ENCODE measurements at regions not wholly inside any gene's neighbourhood (a gene's known extent, or its start where the extent isn't known, plus 50 kb on each side); places are given as distances from the start of the nearest gene placed in this dataset.

DNA sequence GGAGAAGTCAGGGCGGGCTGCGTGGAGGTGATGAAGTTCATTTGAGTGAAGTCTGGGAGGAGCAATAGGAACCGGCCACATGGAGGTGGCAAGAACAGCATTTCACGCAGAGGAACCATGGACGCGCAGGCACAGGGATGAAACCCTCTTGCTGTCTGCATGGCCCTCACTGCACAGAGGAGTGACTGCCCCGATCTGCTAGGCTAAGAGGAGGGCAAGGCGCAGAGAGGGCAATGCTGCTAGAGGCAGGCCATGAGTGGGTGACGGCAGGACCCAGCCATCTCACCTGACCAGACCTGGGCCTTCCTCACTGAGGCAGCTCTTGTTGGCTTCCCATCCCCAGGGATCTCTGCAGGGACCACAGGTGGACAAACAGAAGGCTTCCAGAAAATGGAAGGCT, 90.3 kb downstream of the BARX1 start (continued):
- TF ChIP-seq, protein P1, sequence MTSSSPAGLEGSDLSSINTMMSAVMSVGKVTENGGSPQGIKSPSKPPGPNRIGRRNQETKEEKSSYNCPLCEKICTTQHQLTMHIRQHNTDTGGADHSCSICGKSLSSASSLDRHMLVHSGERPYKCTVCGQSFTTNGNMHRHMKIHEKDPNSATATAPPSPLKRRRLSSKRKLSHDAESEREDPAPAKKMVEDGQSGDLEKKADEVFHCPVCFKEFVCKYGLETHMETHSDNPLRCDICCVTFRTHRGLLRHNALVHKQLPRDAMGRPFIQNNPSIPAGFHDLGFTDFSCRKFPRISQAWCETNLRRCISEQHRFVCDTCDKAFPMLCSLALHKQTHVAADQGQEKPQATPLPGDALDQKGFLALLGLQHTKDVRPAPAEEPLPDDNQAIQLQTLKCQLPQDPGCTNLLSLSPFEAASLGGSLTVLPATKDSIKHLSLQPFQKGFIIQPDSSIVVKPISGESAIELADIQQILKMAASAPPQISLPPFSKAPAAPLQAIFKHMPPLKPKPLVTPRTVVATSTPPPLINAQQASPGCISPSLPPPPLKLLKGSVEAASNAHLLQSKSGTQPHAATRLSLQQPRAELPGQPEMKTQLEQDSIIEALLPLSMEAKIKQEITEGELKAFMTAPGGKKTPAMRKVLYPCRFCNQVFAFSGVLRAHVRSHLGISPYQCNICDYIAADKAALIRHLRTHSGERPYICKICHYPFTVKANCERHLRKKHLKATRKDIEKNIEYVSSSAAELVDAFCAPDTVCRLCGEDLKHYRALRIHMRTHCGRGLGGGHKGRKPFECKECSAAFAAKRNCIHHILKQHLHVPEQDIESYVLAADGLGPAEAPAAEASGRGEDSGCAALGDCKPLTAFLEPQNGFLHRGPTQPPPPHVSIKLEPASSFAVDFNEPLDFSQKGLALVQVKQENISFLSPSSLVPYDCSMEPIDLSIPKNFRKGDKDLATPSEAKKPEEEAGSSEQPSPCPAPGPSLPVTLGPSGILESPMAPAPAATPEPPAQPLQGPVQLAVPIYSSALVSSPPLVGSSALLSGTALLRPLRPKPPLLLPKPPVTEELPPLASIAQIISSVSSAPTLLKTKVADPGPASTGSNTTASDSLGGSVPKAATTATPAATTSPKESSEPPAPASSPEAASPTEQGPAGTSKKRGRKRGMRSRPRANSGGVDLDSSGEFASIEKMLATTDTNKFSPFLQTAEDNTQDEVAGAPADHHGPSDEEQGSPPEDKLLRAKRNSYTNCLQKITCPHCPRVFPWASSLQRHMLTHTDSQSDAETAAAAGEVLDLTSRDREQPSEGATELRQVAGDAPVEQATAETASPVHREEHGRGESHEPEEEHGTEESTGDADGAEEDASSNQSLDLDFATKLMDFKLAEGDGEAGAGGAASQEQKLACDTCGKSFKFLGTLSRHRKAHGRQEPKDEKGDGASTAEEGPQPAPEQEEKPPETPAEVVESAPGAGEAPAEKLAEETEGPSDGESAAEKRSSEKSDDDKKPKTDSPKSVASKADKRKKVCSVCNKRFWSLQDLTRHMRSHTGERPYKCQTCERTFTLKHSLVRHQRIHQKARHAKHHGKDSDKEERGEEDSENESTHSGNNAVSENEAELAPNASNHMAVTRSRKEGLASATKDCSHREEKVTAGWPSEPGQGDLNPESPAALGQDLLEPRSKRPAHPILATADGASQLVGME (CRISPR knock-in tag; IDR thresholded peaks at IDR 0.05): no peak
- no peak for TF ChIP-seq SIRT6 (IDR thresholded peaks at IDR 0.05; ENCODE audit: low read depth, low read length)

- CTCF ChIA-PET (ENCODE audit: low intra/inter-chr PET ratio): no interaction called here
- Histone ChIP-seq H3K79me2 (ENCODE audit: control insufficient read depth, insufficient read depth, low read length) (no peaks in the 10 kb centered on the region), H3K4me2 (ENCODE audit: insufficient read depth, low read length) (no peak overlapping the region), H3K9ac (ENCODE audit: insufficient read depth in 1 of 2, low read depth in 2 of 2, low read length in 2 of 2) (no peak overlapping the region), H3K4me1 (replicated peaks in 1 of 2; ENCODE audit: control insufficient read depth in 2 of 2, insufficient read depth in 2 of 2, low read length in 2 of 2) (peaks cover 0 to 7% of the 10 kb centered on the region in 2 experiments; a peak in 2 of 5 replicates), H2AFZ (ENCODE audit: low read depth, low read length) (no peak overlapping the region), H3K27ac (ENCODE audit: extremely low read depth, low read depth, low read length) (no peak overlapping the region), H4K20me1 (replicated peaks; ENCODE audit: control insufficient read depth, insufficient read depth, low read length) (no peaks in the 10 kb centered on the region), H3K36me3 (ENCODE audit: control insufficient read depth, insufficient read depth, low read length) (no peaks in the 10 kb centered on the region), H3K4me3 (no peak overlapping the region), H3K27me3 (ENCODE audit: control insufficient read depth in 2 of 2, insufficient read depth in 2 of 2, low read length in 2 of 2) (peaks cover 7 to 56% of the 10 kb centered on the region in 2 experiments), H3K9me3 (replicated peaks; ENCODE audit: control insufficient read depth, insufficient read depth, low read depth, low read length) (no peaks in the 10 kb centered on the region), H3K9me1 (ENCODE audit: control insufficient read depth, insufficient read depth, low read length) (peaks cover 3% of the 10 kb centered on the region)
- no TSS peak for BruUV-seq (replicated peaks)
- 1% methylated on average over 12 of the region's 12 CpGs for WGBS (ENCODE audit: insufficient coverage, low coverage, missing lambda C conversion rate)
- intact Hi-C loops (cut with micrococcal nuclease): no loop called here
- FAIRE-seq (no peak), DNase-seq (ENCODE audit: extremely low read depth in 1 of 4, low spot score in 3 of 4) (no peak), ATAC-seq (no peak)
- POLR2A ChIA-PET: interaction anchor here (0.5 kb wide), 1 partner anchor 116 kb away, joined by 3 read pairs; no protein-coding TSS in a partner anchor
- in situ Hi-C loops (cut with MboI): no loop called here
- TF ChIP-seq PTBP1 (IDR thresholded peaks at IDR 0.05; ENCODE audit: low read depth, low read length) (no peak), RBM34 (IDR thresholded peaks at IDR 0.05; ENCODE audit: borderline replicate concordance, insufficient read depth, low read length) (no peak), MTA3 (IDR thresholded peaks at IDR 0.05; ENCODE audit: borderline replicate concordance) (no peak), KHSRP (IDR thresholded peaks at IDR 0.05) (no peak), ZFP30 (CRISPR knock-in tag; IDR thresholded peaks at IDR 0.05; ENCODE audit: borderline replicate concordance) (no peak), SMARCA5 (IDR thresholded peaks at IDR 0.05) (no peak), RBM14 (IDR thresholded peaks at IDR 0.05; ENCODE audit: borderline replicate concordance, insufficient read depth, low read depth, low read length) (no peak), MEF2A (IDR thresholded peaks at IDR 0.05; ENCODE audit: control insufficient read depth, low read depth, low read length) (no peak), ZNF324 (CRISPR knock-in tag; IDR thresholded peaks at IDR 0.05) (no peak), NEUROD1 (IDR thresholded peaks at IDR 0.05; ENCODE audit: borderline replicate concordance, low read depth, low read length, partially characterized antibody) (no peak), ZNF507 (tag; conservative IDR thresholded peaks at IDR 0.05) (no peak)
- TF ChIP-seq, protein P2, sequence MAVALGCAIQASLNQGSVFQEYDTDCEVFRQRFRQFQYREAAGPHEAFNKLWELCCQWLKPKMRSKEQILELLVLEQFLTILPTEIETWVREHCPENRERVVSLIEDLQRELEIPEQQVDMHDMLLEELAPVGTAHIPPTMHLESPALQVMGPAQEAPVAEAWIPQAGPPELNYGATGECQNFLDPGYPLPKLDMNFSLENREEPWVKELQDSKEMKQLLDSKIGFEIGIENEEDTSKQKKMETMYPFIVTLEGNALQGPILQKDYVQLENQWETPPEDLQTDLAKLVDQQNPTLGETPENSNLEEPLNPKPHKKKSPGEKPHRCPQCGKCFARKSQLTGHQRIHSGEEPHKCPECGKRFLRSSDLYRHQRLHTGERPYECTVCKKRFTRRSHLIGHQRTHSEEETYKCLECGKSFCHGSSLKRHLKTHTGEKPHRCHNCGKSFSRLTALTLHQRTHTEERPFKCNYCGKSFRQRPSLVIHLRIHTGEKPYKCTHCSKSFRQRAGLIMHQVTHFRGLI (CRISPR knock-in tag; IDR thresholded peaks at IDR 0.05): no peak
- TF ChIP-seq, protein P3, sequence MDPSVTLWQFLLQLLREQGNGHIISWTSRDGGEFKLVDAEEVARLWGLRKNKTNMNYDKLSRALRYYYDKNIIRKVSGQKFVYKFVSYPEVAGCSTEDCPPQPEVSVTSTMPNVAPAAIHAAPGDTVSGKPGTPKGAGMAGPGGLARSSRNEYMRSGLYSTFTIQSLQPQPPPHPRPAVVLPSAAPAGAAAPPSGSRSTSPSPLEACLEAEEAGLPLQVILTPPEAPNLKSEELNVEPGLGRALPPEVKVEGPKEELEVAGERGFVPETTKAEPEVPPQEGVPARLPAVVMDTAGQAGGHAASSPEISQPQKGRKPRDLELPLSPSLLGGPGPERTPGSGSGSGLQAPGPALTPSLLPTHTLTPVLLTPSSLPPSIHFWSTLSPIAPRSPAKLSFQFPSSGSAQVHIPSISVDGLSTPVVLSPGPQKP (CRISPR knock-in tag; IDR thresholded peaks at IDR 0.05): no peak
These were observed 91.1 kb downstream of the BARX1 start for GRCh38 chr9:93864032-93864431.
